Neutrophil (primary cell): ENCODE measurements at regions not wholly inside any gene's neighbourhood (a gene's known extent, or its start where the extent isn't known, plus 50 kb on each side); places are given as distances from the start of the nearest gene placed in this dataset.

ENCODE experiments used
- H3K27ac ChIP-seq: fragments of 200-600 bp; sonication (generic); 2 replicates; pipeline ENCODE4 v1.5.1; 2016; ENCODE audit warnings: mild to moderate bottlenecking, moderate library complexity
- H3K27me3 ChIP-seq: fragments of 200-600 bp; sonication (generic); 2 replicates; pipeline ENCODE4 v1.6.0; 2016; ENCODE audit warnings: mild to moderate bottlenecking
- H3K36me3 ChIP-seq: fragments of 200-600 bp; sonication (generic); 2 replicates; pipeline ENCODE4 v1.5.1; 2017
- H3K4me1 ChIP-seq, 2 experiments: fragments of 200-600 bp in 1 of 2; sonication (generic) in 1 of 2; 1 replicate in 1 of 2; 2 replicates in 1 of 2; pipeline versions ENCODE4 v1.5.1 to v1.6.1; 2013 to 2016; ENCODE audit warnings: low read depth in 1 of 2, low read length in 1 of 2, mild to moderate bottlenecking in 1 of 2, moderate library complexity in 1 of 2; ENCODE audit not compliant: control insufficient read depth in 1 of 2, insufficient read depth in 1 of 2
- H3K4me3 ChIP-seq, 2 experiments: fragments of 200-600 bp in 1 of 2; sonication (generic) in 1 of 2; 1 replicate in 1 of 2; 2 replicates in 1 of 2; pipeline ENCODE4 v1.5.1; 2013 to 2016; ENCODE audit warnings: low read depth in 1 of 2, low read length in 1 of 2, mild to moderate bottlenecking in 1 of 2, moderate library complexity in 1 of 2
- H3K9me3 ChIP-seq: fragments of 200-600 bp; sonication (generic); 2 replicates; pipeline ENCODE4 v1.5.1; 2016
- CTCF ChIP-seq: fragments of 200-600 bp; sonication (generic); IDR thresholded peaks from 2 replicates; pipeline ENCODE4 v1.5.1; 2016; ENCODE audit warnings: antibody characterized with exemption

GRCh38 chr2:219906114-219907010 is 278.9 kb downstream of the SLC4A3 start:
- no peak for TF ChIP-seq CTCF
- Histone ChIP-seq H3K4me1 (no peaks in the 10 kb centered on the region), H3K4me3 (no peak overlapping the region), H3K36me3 (no peaks in the 10 kb centered on the region), H3K27me3 (no peaks in the 10 kb centered on the region), H3K27ac (no peak overlapping the region), H3K9me3 (no peaks in the 10 kb centered on the region)

GRCh38 chr2:219907011-219907365 is 279.6 kb downstream of the SLC4A3 start:
- H3K36me3 ChIP-seq, result no peaks in the 10 kb centered on the region
- TF ChIP-seq CTCF, result no peak
- no peaks in the 10 kb centered on the region for H3K27me3 ChIP-seq
- no peaks in the 10 kb centered on the region for H3K4me1 ChIP-seq
- H3K4me3 ChIP-seq, result no peak overlapping the region
- no peaks in the 10 kb centered on the region for H3K9me3 ChIP-seq
- no peak overlapping the region for H3K27ac ChIP-seq

GRCh38 chr2:219908538-219908937 is 281.1 kb downstream of the SLC4A3 start:
- no peak for TF ChIP-seq CTCF
- no peaks in the 10 kb centered on the region for H3K4me1 ChIP-seq
- no peaks in the 10 kb centered on the region for H3K9me3 ChIP-seq
- no peak overlapping the region for H3K27ac ChIP-seq
- no peaks in the 10 kb centered on the region for H3K27me3 ChIP-seq
- no peaks in the 10 kb centered on the region for H3K36me3 ChIP-seq
- no peak overlapping the region for H3K4me3 ChIP-seq

- Histone ChIP-seq H3K4me1 (no peaks in the 10 kb centered on the region), H3K27me3 (no peaks in the 10 kb centered on the region), H3K27ac (no peak overlapping the region), H3K4me3 (no peak overlapping the region), H3K36me3 (no peaks in the 10 kb centered on the region), H3K9me3 (no peaks in the 10 kb centered on the region)
- no peak for TF ChIP-seq CTCF
Observed at GRCh38 chr2:219911541-219911940, 284.1 kb downstream of the SLC4A3 start.

GRCh38 chr2:219912491-219912921 is 285.1 kb downstream of the SLC4A3 start:
- Histone ChIP-seq H3K27ac (no peak overlapping the region), H3K9me3 (no peaks in the 10 kb centered on the region), H3K4me3 (no peak overlapping the region), H3K27me3 (no peaks in the 10 kb centered on the region), H3K36me3 (no peaks in the 10 kb centered on the region), H3K4me1 (no peaks in the 10 kb centered on the region)
- no peak for TF ChIP-seq CTCF
